Kidney epithelial cell (primary cell): ENCODE measurements at regions not wholly inside any gene's neighbourhood (a gene's known extent, or its start where the extent isn't known, plus 50 kb on each side); places are given as distances from the start of the nearest gene placed in this dataset.
"Not testable (repeated sequence)": the region's sequence is repeated elsewhere in the genome, so short reads cannot be mapped to it uniquely, and the experiment has no call there.

ENCODE experiments used
- DNase-seq: peaks from one replicate; pipeline ENCODE4 v3.0.0-alpha.2; 2010; ENCODE audit warnings: low read depth
- H3K27me3 ChIP-seq: 2 replicates; pipeline ENCODE4 v1.6.0; 2011; ENCODE audit warnings: low read length; ENCODE audit not compliant: control insufficient read depth, insufficient read depth
- H3K36me3 ChIP-seq: 2 replicates; pipeline ENCODE4 v1.5.1; 2011; ENCODE audit warnings: low read length; ENCODE audit not compliant: control insufficient read depth, insufficient read depth
- H3K4me3 ChIP-seq: 2 replicates; pipeline ENCODE4 v1.5.1; 2011; ENCODE audit warnings: low read depth, mild to moderate bottlenecking, control low read depth, low read length
- TF ChIP-seq, protein P1 (sequence below): IDR thresholded peaks from 2 replicates; pipeline ENCODE4 v1.5.1; 2011; ENCODE audit warnings: mild to moderate bottlenecking, moderate library complexity, low read length, control low read depth, inconsistent platforms; ENCODE audit not compliant: insufficient read depth, poor library complexity, severe bottlenecking

DNA sequence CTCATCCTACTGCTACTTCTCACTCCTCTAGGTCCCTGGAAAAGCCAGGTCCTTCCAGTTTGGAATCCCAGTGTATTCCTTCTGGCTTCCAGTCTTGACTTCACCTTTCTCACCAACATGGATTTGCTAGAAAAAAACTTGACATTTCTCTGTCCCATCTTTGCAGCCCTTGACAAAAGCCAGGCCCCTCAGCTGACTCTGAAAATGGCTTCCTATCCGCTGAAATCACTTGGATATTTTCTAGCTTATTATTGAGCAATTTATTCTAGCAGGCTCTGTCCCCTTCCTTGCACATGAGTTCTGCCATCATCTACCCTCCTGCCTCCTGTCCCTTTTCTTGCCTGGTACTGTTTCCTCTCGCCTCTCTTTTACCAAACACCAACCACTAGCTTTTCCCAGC, 427.2 kb downstream of the BUD13 start:
- no peak for DNase-seq
- Histone ChIP-seq H3K27me3 (peaks cover 6% of the 10 kb centered on the region), H3K36me3 (no peaks in the 10 kb centered on the region), H3K4me3 (no peak overlapping the region)
- TF ChIP-seq, protein P1, sequence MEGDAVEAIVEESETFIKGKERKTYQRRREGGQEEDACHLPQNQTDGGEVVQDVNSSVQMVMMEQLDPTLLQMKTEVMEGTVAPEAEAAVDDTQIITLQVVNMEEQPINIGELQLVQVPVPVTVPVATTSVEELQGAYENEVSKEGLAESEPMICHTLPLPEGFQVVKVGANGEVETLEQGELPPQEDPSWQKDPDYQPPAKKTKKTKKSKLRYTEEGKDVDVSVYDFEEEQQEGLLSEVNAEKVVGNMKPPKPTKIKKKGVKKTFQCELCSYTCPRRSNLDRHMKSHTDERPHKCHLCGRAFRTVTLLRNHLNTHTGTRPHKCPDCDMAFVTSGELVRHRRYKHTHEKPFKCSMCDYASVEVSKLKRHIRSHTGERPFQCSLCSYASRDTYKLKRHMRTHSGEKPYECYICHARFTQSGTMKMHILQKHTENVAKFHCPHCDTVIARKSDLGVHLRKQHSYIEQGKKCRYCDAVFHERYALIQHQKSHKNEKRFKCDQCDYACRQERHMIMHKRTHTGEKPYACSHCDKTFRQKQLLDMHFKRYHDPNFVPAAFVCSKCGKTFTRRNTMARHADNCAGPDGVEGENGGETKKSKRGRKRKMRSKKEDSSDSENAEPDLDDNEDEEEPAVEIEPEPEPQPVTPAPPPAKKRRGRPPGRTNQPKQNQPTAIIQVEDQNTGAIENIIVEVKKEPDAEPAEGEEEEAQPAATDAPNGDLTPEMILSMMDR: no peak

- Histone ChIP-seq H3K36me3 (no peaks in the 10 kb centered on the region), H3K27me3 (peaks cover 6% of the 10 kb centered on the region), H3K4me3 (no peak overlapping the region)
- DNase-seq: no peak
- TF ChIP-seq, protein P1: no peak
Measured at GRCh38 chr11:116344601-116345000, 428.2 kb downstream of the BUD13 start.

DNA sequence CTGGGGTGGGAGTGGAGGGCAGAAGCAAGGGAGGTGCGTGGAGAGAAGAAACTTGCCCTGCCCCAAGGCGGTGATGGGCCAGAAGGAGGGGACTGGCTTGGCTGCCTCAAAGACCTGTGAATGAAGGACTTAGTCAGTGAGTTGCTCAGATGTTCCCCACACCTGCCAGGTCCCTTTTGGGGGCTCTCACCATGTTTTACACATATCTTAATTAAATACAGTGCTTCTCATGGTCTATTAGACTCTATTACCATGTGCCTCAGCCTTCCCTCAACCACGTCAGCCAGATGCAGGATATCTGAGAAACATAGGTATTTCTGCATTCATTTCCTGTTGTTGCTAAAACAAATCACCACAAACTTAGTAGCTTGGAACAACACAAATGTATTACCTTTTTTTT, 429.5 kb downstream of the BUD13 start:
- Histone ChIP-seq H3K4me3 (no peak overlapping the region), H3K27me3 (peaks cover 6% of the 10 kb centered on the region), H3K36me3 (no peaks in the 10 kb centered on the region)
- TF ChIP-seq, protein P1: no peak
- no peak for DNase-seq

DNA sequence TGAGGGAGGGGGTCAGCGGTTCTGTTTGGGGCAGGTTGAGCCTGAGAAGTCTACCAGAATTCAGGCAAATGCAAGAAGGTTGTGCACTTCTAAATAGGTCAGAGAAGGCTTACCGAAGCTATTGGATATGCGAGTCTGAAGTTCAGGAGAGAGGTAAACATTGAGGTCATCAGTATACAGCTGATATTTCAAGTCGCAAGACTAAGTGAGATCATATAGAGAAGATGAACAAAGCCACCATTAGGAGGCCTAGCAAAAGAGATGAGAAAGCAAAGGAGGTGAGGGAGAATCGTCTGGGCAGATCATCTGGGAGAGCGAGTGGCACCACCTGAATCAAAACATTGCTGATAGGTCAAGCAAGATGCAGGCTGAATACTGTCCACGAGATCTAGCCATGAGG, 430.6 kb downstream of the BUD13 start:
- peaks cover 6% of the 10 kb centered on the region for H3K27me3 ChIP-seq
- TF ChIP-seq, protein P1: no peak
- no peak for DNase-seq
- no peaks in the 10 kb centered on the region for H3K36me3 ChIP-seq
- H3K4me3 ChIP-seq: no peak overlapping the region

- TF ChIP-seq, protein P1: no peak
- no peaks in the 10 kb centered on the region for H3K36me3 ChIP-seq
- H3K27me3 ChIP-seq: no peaks in the 10 kb centered on the region
- no peak overlapping the region for H3K4me3 ChIP-seq
- no peak for DNase-seq
Measured at GRCh38 chr11:116339306-116340098, 433.3 kb downstream of the BUD13 start.

DNA sequence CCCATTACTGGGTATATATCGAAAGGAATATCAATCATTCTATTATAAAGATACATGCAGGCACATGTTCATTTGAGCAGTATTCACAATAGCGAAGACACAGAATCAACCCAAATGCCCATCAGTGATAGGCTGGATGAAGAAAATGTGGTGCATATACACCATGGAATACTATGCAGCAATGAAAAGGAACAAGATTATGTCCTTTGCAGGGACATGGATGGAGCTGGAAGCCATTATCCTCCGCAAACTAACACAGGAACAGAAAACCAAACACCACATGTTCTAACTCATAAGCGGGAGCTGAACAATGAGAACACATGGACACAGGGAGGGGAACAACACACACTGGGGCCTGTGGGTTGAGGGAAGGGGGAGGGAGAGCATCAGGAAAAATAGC, 434.3 kb downstream of the BUD13 start:
- H3K27me3 ChIP-seq, H3K36me3 ChIP-seq, DNase-seq, H3K4me3 ChIP-seq: not testable (repeated sequence)
